Suprapubic skin (tissue), 4 donors: ENCODE measurements at regions not wholly inside any gene's neighbourhood (a gene's known extent, or its start where the extent isn't known, plus 50 kb on each side); places are given as distances from the start of the nearest gene placed in this dataset.

ENCODE experiments used
- DNase-seq, 2 donors: peaks; one replicate each; pipeline ENCODE4 v3.0.0-alpha.2; 2019; ENCODE audit warnings: low spot score in 2 of 2
- H3K27ac ChIP-seq: fragments of 200-600 bp; sonication (generic); one replicate; pipeline ENCODE4 v1.5.1; 2019
- H3K27me3 ChIP-seq: fragments of 200-600 bp; sonication (generic); one replicate; pipeline ENCODE4 v1.5.1; 2019
- H3K36me3 ChIP-seq: fragments of 200-600 bp; sonication (generic); one replicate; pipeline ENCODE4 v1.5.1; 2019
- H3K4me1 ChIP-seq: fragments of 200-600 bp; sonication (generic); one replicate; pipeline ENCODE4 v1.5.1; 2019
- H3K4me3 ChIP-seq: fragments of 200-600 bp; sonication (generic); one replicate; pipeline ENCODE4 v1.5.1; 2019; ENCODE audit warnings: mild to moderate bottlenecking
- H3K9me3 ChIP-seq: fragments of 200-600 bp; sonication (generic); one replicate; pipeline ENCODE4 v1.5.1; 2019
- CTCF ChIP-seq, 2 donors: fragments of 200-600 bp in 1 of 2; fragments of 450-650 bp in 1 of 2; sonication (generic) in 1 of 2; IDR thresholded peaks; one replicate each; pipeline ENCODE4 v1.5.1; 2016 to 2019; ENCODE audit warnings: antibody characterized with exemption in 2 of 2, mild to moderate bottlenecking in 1 of 2, moderate library complexity in 1 of 2
- EP300 ChIP-seq: sonication (generic); formaldehyde crosslinking; IDR thresholded peaks from one replicate; pipeline ENCODE4 v1.6.1; 2017; ENCODE audit warnings: antibody characterized with exemption
- POLR2A ChIP-seq, 2 donors: fragments of 450-650 bp; IDR thresholded peaks; one replicate each; pipeline ENCODE4 v1.6.1; 2017; ENCODE audit warnings: antibody characterized with exemption in 2 of 2, mild to moderate bottlenecking in 2 of 2, moderate library complexity in 2 of 2
- POLR2AphosphoS5 ChIP-seq, 3 donors: sonication (generic); formaldehyde crosslinking; IDR thresholded peaks; one replicate each; pipeline ENCODE4 v1.6.1; 2017; ENCODE audit warnings: antibody characterized with exemption in 3 of 3
- WGBS: methylation state at CpG from one replicate; pipeline ENCODE4 v1.1.5; 2018; 5-methylcytosine and 5-hydroxymethylcytosine counted together

GRCh38 chr4:23602720-23603119, 287.1 kb downstream of the PPARGC1A start:
- H3K4me3 ChIP-seq: no peak overlapping the region
- H3K9me3 ChIP-seq: no peaks in the 10 kb centered on the region
- H3K27me3 ChIP-seq: no peaks in the 10 kb centered on the region
- 64% methylated on average over 2 of the region's 2 CpGs for WGBS
- H3K36me3 ChIP-seq: no peaks in the 10 kb centered on the region
- TF ChIP-seq EP300 (no peak), CTCF (IDR thresholded peaks at IDR 0.05) (no peak), POLR2A (IDR thresholded peaks at IDR 0.05) (no peak), POLR2AphosphoS5 (IDR thresholded peaks at IDR 0.05) (no peak)
- DNase-seq: no peak
- H3K4me1 ChIP-seq: no peaks in the 10 kb centered on the region
- H3K27ac ChIP-seq: no peak overlapping the region

GRCh38 chr4:23594125-23594524, 295.7 kb downstream of the PPARGC1A start:
- Histone ChIP-seq H3K4me1 (no peaks in the 10 kb centered on the region), H3K27me3 (no peaks in the 10 kb centered on the region), H3K27ac (no peak overlapping the region), H3K36me3 (no peaks in the 10 kb centered on the region), H3K9me3 (peaks cover 7% of the 10 kb centered on the region), H3K4me3 (no peak overlapping the region)
- DNase-seq: no peak
- 79% methylated on average over 3 of the region's 3 CpGs for WGBS
- TF ChIP-seq CTCF (IDR thresholded peaks at IDR 0.05) (no peak), EP300 (no peak), POLR2AphosphoS5 (IDR thresholded peaks at IDR 0.05) (no peak), POLR2A (IDR thresholded peaks at IDR 0.05) (no peak)

DNA sequence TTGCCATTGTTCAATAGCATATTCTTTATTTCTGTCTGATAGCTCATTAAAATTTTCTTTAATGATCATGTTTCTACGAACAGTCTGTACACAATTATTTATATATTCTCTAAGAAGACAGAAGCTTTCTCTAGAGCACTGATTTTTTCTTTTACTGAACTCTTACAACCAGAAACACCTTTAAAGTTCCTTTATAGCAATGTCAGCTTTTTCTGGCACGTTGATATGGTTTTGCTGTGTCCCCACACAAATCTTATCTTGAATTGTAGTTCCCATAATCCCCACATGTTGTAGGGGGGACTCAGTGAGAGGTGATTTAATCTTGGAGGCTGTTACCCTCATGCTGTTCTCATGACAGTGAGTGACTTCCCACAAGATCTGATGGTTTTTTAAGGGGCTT, 299.4 kb downstream of the PPARGC1A start:
- Histone ChIP-seq H3K36me3 (no peaks in the 10 kb centered on the region), H3K27ac (no peak overlapping the region), H3K4me1 (no peaks in the 10 kb centered on the region), H3K27me3 (no peaks in the 10 kb centered on the region), H3K4me3 (no peak overlapping the region), H3K9me3 (peaks cover 7% of the 10 kb centered on the region)
- TF ChIP-seq EP300: no peak
- no peak for TF ChIP-seq POLR2AphosphoS5 (IDR thresholded peaks at IDR 0.05)
- no peak for TF ChIP-seq CTCF (IDR thresholded peaks at IDR 0.05)
- no peak for TF ChIP-seq POLR2A (IDR thresholded peaks at IDR 0.05)
- no peak for DNase-seq
- 72% methylated on average over 2 of the region's 2 CpGs for whole genome bisulfite sequencing

GRCh38 chr4:23584024-23584423, 305.8 kb downstream of the PPARGC1A start:
- 22% methylated on average over 3 of the region's 3 CpGs for WGBS
- no peaks in the 10 kb centered on the region for H3K36me3 ChIP-seq
- no peak overlapping the region for H3K27ac ChIP-seq
- TF ChIP-seq POLR2A (IDR thresholded peaks at IDR 0.05): no peak
- TF ChIP-seq POLR2AphosphoS5 (IDR thresholded peaks at IDR 0.05): no peak
- TF ChIP-seq CTCF (IDR thresholded peaks at IDR 0.05): no peak
- no peak for TF ChIP-seq EP300
- no peak overlapping the region for H3K4me3 ChIP-seq
- no peaks in the 10 kb centered on the region for H3K27me3 ChIP-seq
- H3K4me1 ChIP-seq: no peaks in the 10 kb centered on the region
- H3K9me3 ChIP-seq: no peaks in the 10 kb centered on the region
- no peak for DNase-seq

- no peak for TF ChIP-seq POLR2A (IDR thresholded peaks at IDR 0.05)
- WGBS: 61% methylated on average over 1 of the region's 1 CpG
- no peaks in the 10 kb centered on the region for H3K9me3 ChIP-seq
- no peaks in the 10 kb centered on the region for H3K4me1 ChIP-seq
- no peaks in the 10 kb centered on the region for H3K27me3 ChIP-seq
- no peak for DNase-seq
- H3K36me3 ChIP-seq: no peaks in the 10 kb centered on the region
- H3K4me3 ChIP-seq: no peak overlapping the region
- no peak overlapping the region for H3K27ac ChIP-seq
Observed at GRCh38 chr4:23582671-23583070, 307.2 kb downstream of the PPARGC1A start.

DNA sequence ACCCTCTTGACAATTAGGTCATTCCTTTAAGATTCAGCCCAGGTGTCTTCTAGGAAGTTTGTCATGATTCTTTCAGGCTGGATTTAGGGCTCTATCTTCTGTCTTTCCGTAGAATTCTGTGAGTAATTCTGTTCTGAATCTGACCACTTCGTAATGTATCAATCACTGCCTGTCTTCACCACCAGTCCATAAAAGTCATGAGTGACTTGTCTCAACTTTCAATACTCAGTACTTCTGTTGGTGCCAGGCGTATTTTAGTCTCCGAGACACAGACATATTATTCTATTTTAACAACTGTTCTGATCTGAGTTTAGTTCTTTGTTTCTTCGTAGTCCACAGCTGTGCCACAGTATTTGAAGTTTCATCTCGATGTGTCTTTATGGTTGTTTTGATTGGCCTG, 310.7 kb downstream of the PPARGC1A start:
- no peaks in the 10 kb centered on the region for H3K4me1 ChIP-seq
- 90% methylated on average over 6 of the region's 6 CpGs for WGBS
- no peaks in the 10 kb centered on the region for H3K27me3 ChIP-seq
- no peak for DNase-seq
- H3K27ac ChIP-seq: no peak overlapping the region
- TF ChIP-seq EP300 (no peak), POLR2AphosphoS5 (IDR thresholded peaks at IDR 0.05) (no peak), CTCF (IDR thresholded peaks at IDR 0.05) (no peak), POLR2A (IDR thresholded peaks at IDR 0.05) (no peak)
- H3K36me3 ChIP-seq: no peaks in the 10 kb centered on the region
- no peaks in the 10 kb centered on the region for H3K9me3 ChIP-seq
- no peak overlapping the region for H3K4me3 ChIP-seq
